GM19043 (cell line): ENCODE measurements at regions not wholly inside any gene's neighbourhood (a gene's known extent, or its start where the extent isn't known, plus 50 kb on each side); places are given as distances from the start of the nearest gene placed in this dataset.
"Not testable (repeated sequence)": the region's sequence is repeated elsewhere in the genome, so short reads cannot be mapped to it uniquely, and the experiment has no call there.

Experiments used
- ATAC-seq: cut with Tn5 transposase; IDR thresholded peaks from one replicate; pipeline ENCODE4 v1.9.1; 2021; ENCODE audit warnings: low read depth; ENCODE audit not compliant: unreplicated experiment

GRCh38 chr18:43705850-43706249 is 428.6 kb upstream of the SYT4 start:
- ATAC-seq = no peak

- ATAC-seq = no peak
Observed at GRCh38 chr18:43710135-43710534, 432.8 kb upstream of the SYT4 start.

GRCh38 chr18:43714343-43715010 is 437.2 kb upstream of the SYT4 start:
- ATAC-seq = no peak

GRCh38 chr18:43719267-43719795 is 442.0 kb upstream of the SYT4 start:
- ATAC-seq = no peak

- no peak for ATAC-seq
Observed at GRCh38 chr18:43720041-43720440, 442.8 kb upstream of the SYT4 start.

GRCh38 chr18:43735570-43735969 is 458.3 kb upstream of the SYT4 start:
- ATAC-seq = no peak

- no peak for ATAC-seq
Observed at GRCh38 chr18:43744960-43745745, 467.9 kb upstream of the SYT4 start.

- ATAC-seq = no peak
Observed at GRCh38 chr18:43751203-43751602, 473.9 kb upstream of the SYT4 start.

GRCh38 chr18:43751835-43752234 is 474.5 kb upstream of the SYT4 start:
- no peak for ATAC-seq

- ATAC-seq = no peak
Observed at GRCh38 chr18:43757273-43757672, 480.0 kb upstream of the SYT4 start.

- no peak for ATAC-seq
Observed at GRCh38 chr18:43758734-43759133, 481.4 kb upstream of the SYT4 start.

GRCh38 chr18:43760010-43760409 is 482.7 kb upstream of the SYT4 start:
- no peak for ATAC-seq

GRCh38 chr18:43772907-43773306 is 495.6 kb upstream of the SYT4 start:
- ATAC-seq = no peak

GRCh38 chr18:43774497-43774896 is 497.2 kb upstream of the SYT4 start:
- ATAC-seq = no peak

- no peak for ATAC-seq
Observed at GRCh38 chr18:43775591-43775990, 498.3 kb upstream of the SYT4 start.

- no peak for ATAC-seq
Observed at GRCh38 chr18:43776997-43777396, 499.7 kb upstream of the SYT4 start.

GRCh38 chr18:43777636-43778304 is 500.5 kb upstream of the SYT4 start:
- ATAC-seq = no peak

- ATAC-seq = no peak
Observed at GRCh38 chr18:43780782-43781340, 503.6 kb upstream of the SYT4 start.

- ATAC-seq = no peak
Observed at GRCh38 chr18:43785158-43785557, 507.9 kb upstream of the SYT4 start.

- ATAC-seq = no peak
Observed at GRCh38 chr18:43786893-43787292, 509.6 kb upstream of the SYT4 start.

- not testable (repeated sequence) for ATAC-seq
Observed at GRCh38 chr18:43787721-43788120, 510.4 kb upstream of the SYT4 start.
